ENCODE measurements at regions not wholly inside any gene's neighbourhood (a gene's known extent, or its start where the extent isn't known, plus 50 kb on each side); places are given as distances from the start of the nearest gene placed in this dataset.
"Not testable (repeated sequence)": the region's sequence is repeated elsewhere in the genome, so short reads cannot be mapped to it uniquely, and the experiment has no call there.

DNA sequence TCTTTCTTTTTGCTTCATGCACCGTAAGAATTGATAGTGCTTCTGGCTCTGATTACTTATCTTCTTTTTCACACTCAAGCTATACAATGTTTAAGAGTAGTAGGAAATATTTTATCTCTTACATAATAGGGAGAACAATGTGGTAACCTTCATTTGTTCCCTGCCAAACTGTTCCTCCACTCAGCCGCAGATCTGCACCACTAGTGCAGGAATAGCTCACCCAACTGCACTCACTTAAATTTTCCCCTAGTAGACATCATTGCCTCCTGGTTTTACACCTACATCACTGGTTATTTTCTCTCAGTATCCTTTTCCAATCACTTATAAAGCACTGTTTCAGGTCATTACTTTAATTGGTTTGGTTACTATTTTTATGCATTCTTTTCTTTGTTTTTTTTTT, 283.5 kb upstream of the ZNF804A start:
- Histone ChIP-seq H3K4me1 (no peaks in the 10 kb centered on the region), H3K4me3 (ENCODE audit: low read depth, low read length) (no peak overlapping the region), H3K9me3 (no peaks in the 10 kb centered on the region), H3K27me3 (no peaks in the 10 kb centered on the region), H3K36me3 (no peaks in the 10 kb centered on the region)
- DNase-seq: no peak
- TF ChIP-seq, protein P1, sequence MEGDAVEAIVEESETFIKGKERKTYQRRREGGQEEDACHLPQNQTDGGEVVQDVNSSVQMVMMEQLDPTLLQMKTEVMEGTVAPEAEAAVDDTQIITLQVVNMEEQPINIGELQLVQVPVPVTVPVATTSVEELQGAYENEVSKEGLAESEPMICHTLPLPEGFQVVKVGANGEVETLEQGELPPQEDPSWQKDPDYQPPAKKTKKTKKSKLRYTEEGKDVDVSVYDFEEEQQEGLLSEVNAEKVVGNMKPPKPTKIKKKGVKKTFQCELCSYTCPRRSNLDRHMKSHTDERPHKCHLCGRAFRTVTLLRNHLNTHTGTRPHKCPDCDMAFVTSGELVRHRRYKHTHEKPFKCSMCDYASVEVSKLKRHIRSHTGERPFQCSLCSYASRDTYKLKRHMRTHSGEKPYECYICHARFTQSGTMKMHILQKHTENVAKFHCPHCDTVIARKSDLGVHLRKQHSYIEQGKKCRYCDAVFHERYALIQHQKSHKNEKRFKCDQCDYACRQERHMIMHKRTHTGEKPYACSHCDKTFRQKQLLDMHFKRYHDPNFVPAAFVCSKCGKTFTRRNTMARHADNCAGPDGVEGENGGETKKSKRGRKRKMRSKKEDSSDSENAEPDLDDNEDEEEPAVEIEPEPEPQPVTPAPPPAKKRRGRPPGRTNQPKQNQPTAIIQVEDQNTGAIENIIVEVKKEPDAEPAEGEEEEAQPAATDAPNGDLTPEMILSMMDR (IDR thresholded peaks at IDR 0.05; ENCODE audit: low read depth, low read length): no peak

DNA sequence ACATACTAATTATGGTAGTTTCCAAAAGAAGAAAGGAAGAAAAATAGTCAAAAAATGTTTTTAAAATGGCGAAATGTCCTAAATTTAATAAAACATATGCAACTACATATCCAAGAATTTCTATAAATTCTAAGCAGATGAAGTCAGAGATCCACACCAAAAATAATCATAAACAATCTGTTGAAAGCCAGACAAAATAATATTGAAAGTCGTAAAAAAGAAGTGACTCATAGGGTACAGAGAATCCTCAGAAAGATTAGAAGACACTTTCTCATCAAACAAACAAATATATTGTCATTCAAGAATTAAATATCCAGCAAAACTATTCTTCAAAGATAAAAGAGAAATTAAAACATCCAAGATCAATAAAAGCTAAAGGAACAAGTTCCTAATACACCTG, 281.4 kb upstream of the ZNF804A start:
- Histone ChIP-seq H3K4me1 (no peaks in the 10 kb centered on the region), H3K36me3 (no peaks in the 10 kb centered on the region), H3K27me3 (no peaks in the 10 kb centered on the region), H3K4me3 (ENCODE audit: low read depth, low read length) (no peak overlapping the region), H3K9me3 (no peaks in the 10 kb centered on the region)
- TF ChIP-seq, protein P1 (IDR thresholded peaks at IDR 0.05; ENCODE audit: low read depth, low read length): no peak
- DNase-seq: no peak

DNA sequence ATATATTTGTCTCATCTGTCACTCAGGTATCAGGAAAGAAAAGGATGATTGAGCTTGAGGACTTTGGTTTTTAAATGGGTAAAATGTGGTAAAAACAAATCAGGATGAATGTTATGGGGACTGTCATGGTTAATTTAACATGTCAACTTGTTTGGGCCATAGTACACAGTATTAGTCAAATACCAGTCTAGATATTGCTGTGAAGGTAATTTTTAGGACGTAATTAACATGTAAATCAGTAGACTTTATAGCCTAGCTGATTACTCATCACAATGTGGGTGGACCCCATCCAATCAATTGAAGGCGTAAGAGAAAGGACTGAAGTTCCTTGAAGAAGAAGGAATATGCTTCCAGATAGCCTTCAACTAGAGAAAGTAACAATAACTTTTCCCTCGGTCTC, 275.7 kb upstream of the ZNF804A start:
- no peak for DNase-seq

DNA sequence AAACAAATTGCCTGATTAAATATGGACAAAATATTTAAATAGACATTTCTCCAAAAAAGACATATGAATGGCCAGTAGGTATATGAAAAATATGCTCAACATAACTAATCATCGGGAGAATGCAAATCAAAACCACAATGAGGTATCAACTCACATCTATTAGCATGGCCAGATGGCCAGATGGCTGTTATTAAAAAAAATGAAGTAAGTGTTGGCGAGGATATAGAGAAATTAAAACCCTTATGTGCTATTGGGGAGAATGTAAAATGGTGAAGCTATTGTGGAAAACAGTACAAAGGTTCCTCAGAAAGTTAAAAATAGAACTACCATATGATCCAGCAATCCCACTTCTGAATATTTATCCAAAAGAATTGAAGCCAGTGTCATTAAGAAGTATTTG, 272.3 kb upstream of the ZNF804A start:
- Histone ChIP-seq H3K4me3 (ENCODE audit: low read depth, low read length) (no peak overlapping the region), H3K36me3 (no peaks in the 10 kb centered on the region), H3K9me3 (no peaks in the 10 kb centered on the region), H3K27me3 (no peaks in the 10 kb centered on the region), H3K4me1 (no peaks in the 10 kb centered on the region)
- DNase-seq: no peak
- TF ChIP-seq, protein P1 (IDR thresholded peaks at IDR 0.05; ENCODE audit: low read depth, low read length): no peak

More for the DNA sequence above, 275.7 kb upstream of the ZNF804A start:
- no peaks in the 10 kb centered on the region for H3K36me3 ChIP-seq
- H3K27me3 ChIP-seq: no peaks in the 10 kb centered on the region
- no peaks in the 10 kb centered on the region for H3K9me3 ChIP-seq
- H3K4me3 ChIP-seq (ENCODE audit: low read depth, low read length): no peak overlapping the region
- no peaks in the 10 kb centered on the region for H3K4me1 ChIP-seq
- TF ChIP-seq, protein P1 (IDR thresholded peaks at IDR 0.05; ENCODE audit: low read depth, low read length): no peak

DNA sequence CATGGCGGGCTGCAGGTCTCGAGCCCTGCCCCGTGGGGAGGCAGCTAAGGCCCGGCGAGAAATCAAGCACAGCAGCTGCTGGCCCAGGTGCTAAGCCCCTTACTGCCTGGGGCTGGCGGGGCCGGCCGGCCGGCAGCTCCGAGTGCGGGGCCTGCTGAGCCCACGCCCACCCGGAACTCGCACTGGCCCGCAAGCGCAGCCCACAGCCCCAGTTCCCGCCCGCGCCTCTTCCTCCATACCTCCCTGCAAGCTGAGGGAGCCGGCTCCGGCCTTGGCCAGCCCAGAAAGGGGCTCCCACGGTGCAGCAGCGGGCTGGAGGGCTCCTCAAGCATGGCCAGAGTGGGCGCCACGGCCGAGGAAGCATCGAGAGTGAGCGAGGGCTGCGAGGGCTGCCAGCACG, 270.5 kb upstream of the ZNF804A start:
- not testable (repeated sequence) for H3K4me1 ChIP-seq; H3K9me3 ChIP-seq; H3K4me3 ChIP-seq (ENCODE audit: low read depth, low read length); H3K27me3 ChIP-seq; H3K36me3 ChIP-seq; DNase-seq

DNA sequence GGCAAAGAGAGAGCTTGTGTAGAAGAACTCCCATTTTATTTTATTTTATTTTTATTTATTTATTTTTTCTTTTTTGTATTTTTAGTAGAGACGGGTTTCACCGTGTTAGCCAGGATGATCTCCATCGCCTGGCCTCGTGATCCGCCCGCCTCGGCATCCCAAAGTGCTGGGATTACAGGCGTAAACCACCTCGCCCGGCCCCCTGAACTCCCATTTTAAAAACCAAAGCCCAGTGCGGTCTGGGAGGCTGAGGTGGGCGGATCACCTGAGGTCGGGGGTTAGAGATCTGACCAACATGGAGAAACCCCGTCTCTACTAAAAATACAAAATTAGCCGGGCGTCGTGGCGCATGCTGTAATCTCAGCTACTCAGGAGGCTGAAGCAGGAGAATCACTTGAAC, 267.8 kb upstream of the ZNF804A start:
- H3K36me3 ChIP-seq; H3K4me1 ChIP-seq; H3K4me3 ChIP-seq (ENCODE audit: low read depth, low read length); DNase-seq; H3K27me3 ChIP-seq; H3K9me3 ChIP-seq: not testable (repeated sequence)

DNA sequence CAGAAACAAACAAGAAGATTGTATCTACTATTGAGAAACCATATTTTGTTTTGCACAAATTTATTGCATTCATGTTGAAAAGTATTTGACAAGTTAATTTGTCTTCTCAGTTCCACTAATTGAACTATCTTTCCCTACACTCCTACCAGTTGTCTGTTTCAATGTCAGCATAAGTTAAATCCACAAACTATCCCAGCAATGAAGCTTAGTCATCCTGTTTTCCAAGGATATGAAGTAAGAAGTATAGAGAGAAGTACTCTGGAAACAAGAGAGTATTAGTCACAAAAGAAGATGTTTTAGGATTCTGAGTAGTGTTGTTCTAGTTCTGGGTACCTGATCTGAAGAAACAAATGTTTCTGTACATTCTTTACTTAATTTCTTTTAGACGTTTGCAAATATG, 261.6 kb upstream of the ZNF804A start:
- Histone ChIP-seq H3K4me1 (no peaks in the 10 kb centered on the region), H3K4me3 (ENCODE audit: low read depth, low read length) (no peak overlapping the region), H3K9me3 (no peaks in the 10 kb centered on the region), H3K36me3 (no peaks in the 10 kb centered on the region), H3K27me3 (no peaks in the 10 kb centered on the region)
- DNase-seq: no peak
- TF ChIP-seq, protein P1 (IDR thresholded peaks at IDR 0.05; ENCODE audit: low read depth, low read length): no peak
